ENCODE measurements at regions not wholly inside any gene's neighbourhood (a gene's known extent, or its start where the extent isn't known, plus 50 kb on each side); places are given as distances from the start of the nearest gene placed in this dataset.

DNA sequence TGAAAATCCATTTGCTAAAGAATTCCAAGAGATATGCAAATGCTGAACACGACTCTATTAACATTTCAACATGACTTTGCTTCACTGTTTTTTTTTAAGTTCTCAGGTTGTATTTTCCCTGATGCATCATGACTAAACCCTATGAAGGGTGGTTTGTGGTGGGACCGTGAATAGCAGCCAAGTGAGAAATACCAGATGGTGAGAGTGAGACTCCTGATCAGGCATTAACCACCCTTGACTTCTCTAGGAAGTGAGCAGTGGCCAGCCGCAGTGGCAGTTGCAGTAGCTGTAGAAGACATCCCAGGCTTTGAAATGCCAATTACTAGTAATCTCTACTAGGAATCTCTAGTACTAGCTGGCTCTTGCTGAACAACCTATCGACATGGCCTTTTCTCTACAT lies 383.4 kb downstream of the FAM133A start:
- no peak overlapping the region for H2BK15ac ChIP-seq (ENCODE audit: low read length)
- H2BK5ac ChIP-seq (ENCODE audit: low read length): no peak overlapping the region
- no peak overlapping the region for H3K14ac ChIP-seq (ENCODE audit: low read length)
- H3K4ac ChIP-seq (ENCODE audit: low read length): no peak overlapping the region
- no peak overlapping the region for H2BK12ac ChIP-seq (ENCODE audit: low read length)
- no peak overlapping the region for H2BK120ac ChIP-seq (ENCODE audit: low read depth, low read length)
- no peak overlapping the region for H4K8ac ChIP-seq (ENCODE audit: low read depth, low read length)
- no peaks in the 10 kb centered on the region for H3K4me1 ChIP-seq (ENCODE audit: control insufficient read depth in 2 of 2, insufficient read depth in 1 of 2, low read depth in 1 of 2, low read length in 2 of 2)
- no peak overlapping the region for H3K27ac ChIP-seq (replicated peaks; ENCODE audit: low read length)
- H4K91ac ChIP-seq (ENCODE audit: low read depth, low read length, poor library complexity): no peak overlapping the region
- H3K9ac ChIP-seq (ENCODE audit: low read depth, low read length, poor library complexity): no peak overlapping the region
- no peaks in the 10 kb centered on the region for H3K79me1 ChIP-seq (ENCODE audit: low read depth, low read length)
- no peaks in the 10 kb centered on the region for H3K27me3 ChIP-seq (ENCODE audit: control insufficient read depth in 3 of 3, insufficient read depth in 3 of 3, low read depth in 1 of 3, low read length in 3 of 3)
- no peak overlapping the region for H3K23ac ChIP-seq (ENCODE audit: low read depth, low read length, poor library complexity)
- no peak overlapping the region for H2AFZ ChIP-seq (ENCODE audit: low read length)
- no CpG with 5 or more reads among the region's 4 CpGs for WGBS, 2 donors (ENCODE audit: extremely low coverage in 2 of 2, insufficient read length in 2 of 2, insufficient replicate concordance in 1 of 2)
- no peaks in the 10 kb centered on the region for H3K36me3 ChIP-seq (replicated peaks in 1 of 2; ENCODE audit: control insufficient read depth in 2 of 2, insufficient read depth in 2 of 2, low read length in 2 of 2)
- no peak overlapping the region for H3K4me2 ChIP-seq (ENCODE audit: insufficient read depth, low read length, poor library complexity, severe bottlenecking)
- no peaks in the 10 kb centered on the region for H3K9me3 ChIP-seq (replicated peaks in 1 of 2; ENCODE audit: control insufficient read depth in 2 of 2, insufficient read depth in 1 of 2, low read depth in 1 of 2, low read length in 2 of 2)
- no peak overlapping the region for H3K18ac ChIP-seq (ENCODE audit: low read length)
- no peak overlapping the region for H3K4me3 ChIP-seq (ENCODE audit: low read length in 2 of 2)
- no peak overlapping the region for H2AK5ac ChIP-seq (ENCODE audit: low read depth, low read length)
- DNase-seq (ENCODE audit: low spot score): no peak

DNA sequence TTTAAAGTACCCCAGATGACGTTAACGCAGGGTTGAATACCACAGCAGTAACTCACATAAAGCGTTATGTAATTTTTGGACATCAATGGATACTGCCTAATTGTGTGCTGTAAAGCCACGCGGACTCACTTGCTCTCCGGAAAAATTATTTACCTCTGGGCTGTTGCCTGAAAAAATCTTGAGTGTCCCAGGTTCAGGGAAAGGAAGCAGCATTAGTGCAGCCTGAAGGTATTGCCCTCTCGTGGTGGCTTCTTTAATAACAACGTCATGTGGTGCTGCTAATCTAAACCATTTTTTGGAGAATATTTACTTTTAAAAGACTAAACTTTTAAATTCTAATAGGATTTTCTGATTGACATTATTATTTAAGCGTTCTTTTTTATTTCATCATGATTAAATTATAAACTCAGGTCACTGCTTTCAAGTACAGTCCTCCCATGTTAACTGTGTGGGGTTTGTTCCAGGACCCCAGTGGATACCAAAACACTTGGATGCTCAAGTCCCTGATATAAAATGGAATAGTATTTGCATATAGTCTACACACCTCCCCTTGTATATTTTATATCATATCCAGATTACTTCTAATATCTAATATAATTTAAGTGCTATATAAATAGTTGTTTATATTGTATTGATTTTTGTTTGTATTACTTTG lies 384.8 kb downstream of the FAM133A start:
- H2BK120ac ChIP-seq (ENCODE audit: low read depth, low read length): no peak overlapping the region
- H3K27me3 ChIP-seq (ENCODE audit: control insufficient read depth in 3 of 3, insufficient read depth in 3 of 3, low read depth in 1 of 3, low read length in 3 of 3): no peaks in the 10 kb centered on the region
- no peak overlapping the region for H3K4me2 ChIP-seq (ENCODE audit: insufficient read depth, low read length, poor library complexity, severe bottlenecking)
- H3K27ac ChIP-seq (replicated peaks; ENCODE audit: low read length): no peak overlapping the region
- no peak overlapping the region for H2AFZ ChIP-seq (ENCODE audit: low read length)
- no peak overlapping the region for H3K9ac ChIP-seq (ENCODE audit: low read depth, low read length, poor library complexity)
- H3K4me3 ChIP-seq (ENCODE audit: low read length in 2 of 2): no peak overlapping the region
- H2AK5ac ChIP-seq (ENCODE audit: low read depth, low read length): no peak overlapping the region
- H2BK12ac ChIP-seq (ENCODE audit: low read length): no peak overlapping the region
- H3K36me3 ChIP-seq (replicated peaks in 1 of 2; ENCODE audit: control insufficient read depth in 2 of 2, insufficient read depth in 2 of 2, low read length in 2 of 2): no peaks in the 10 kb centered on the region
- H3K79me1 ChIP-seq (ENCODE audit: low read depth, low read length): no peaks in the 10 kb centered on the region
- no peak overlapping the region for H2BK5ac ChIP-seq (ENCODE audit: low read length)
- H3K18ac ChIP-seq (ENCODE audit: low read length): no peak overlapping the region
- no peak overlapping the region for H2BK15ac ChIP-seq (ENCODE audit: low read length)
- no peaks in the 10 kb centered on the region for H3K4me1 ChIP-seq (ENCODE audit: control insufficient read depth in 2 of 2, insufficient read depth in 1 of 2, low read depth in 1 of 2, low read length in 2 of 2)
- no peak overlapping the region for H3K14ac ChIP-seq (ENCODE audit: low read length)
- no CpG with 5 or more reads among the region's 9 CpGs for WGBS, 2 donors (ENCODE audit: extremely low coverage in 2 of 2, insufficient read length in 2 of 2, insufficient replicate concordance in 1 of 2)
- no peak overlapping the region for H3K23ac ChIP-seq (ENCODE audit: low read depth, low read length, poor library complexity)
- no peak overlapping the region for H4K91ac ChIP-seq (ENCODE audit: low read depth, low read length, poor library complexity)
- H3K4ac ChIP-seq (ENCODE audit: low read length): no peak overlapping the region
- no peak overlapping the region for H4K8ac ChIP-seq (ENCODE audit: low read depth, low read length)
- H3K9me3 ChIP-seq (replicated peaks in 1 of 2; ENCODE audit: control insufficient read depth in 2 of 2, insufficient read depth in 1 of 2, low read depth in 1 of 2, low read length in 2 of 2): no peaks in the 10 kb centered on the region
- DNase-seq (ENCODE audit: low spot score): peak; percentile 1

DNA sequence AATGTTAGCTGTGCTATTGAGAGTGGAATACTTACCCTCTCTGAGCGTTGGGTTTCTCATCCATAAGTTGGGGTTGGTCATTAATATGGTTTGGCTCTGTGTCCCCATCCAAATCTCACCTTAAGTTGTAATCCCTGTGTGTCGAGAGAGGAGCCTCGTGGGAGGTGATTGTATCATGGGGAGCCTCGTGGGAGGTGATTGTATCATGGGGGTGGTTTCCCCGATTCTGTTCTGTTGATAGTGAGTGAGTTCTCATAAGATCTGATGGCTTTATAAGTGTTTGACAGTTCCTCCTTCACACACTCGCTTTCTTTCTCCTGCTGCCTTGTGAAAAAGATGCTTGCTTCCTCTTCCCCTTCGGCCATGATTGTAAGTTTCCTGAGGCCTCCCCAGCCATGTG lies 391.1 kb downstream of the FAM133A start:
- no peak overlapping the region for H3K4me3 ChIP-seq (ENCODE audit: low read length in 2 of 2)
- H3K4me2 ChIP-seq (ENCODE audit: insufficient read depth, low read length, poor library complexity, severe bottlenecking): no peak overlapping the region
- H3K79me1 ChIP-seq (ENCODE audit: low read depth, low read length): no peaks in the 10 kb centered on the region
- no peak overlapping the region for H2AK5ac ChIP-seq (ENCODE audit: low read depth, low read length)
- H3K4ac ChIP-seq (ENCODE audit: low read length): no peak overlapping the region
- no peaks in the 10 kb centered on the region for H3K27me3 ChIP-seq (ENCODE audit: control insufficient read depth in 3 of 3, insufficient read depth in 3 of 3, low read depth in 1 of 3, low read length in 3 of 3)
- H2BK15ac ChIP-seq (ENCODE audit: low read length): no peak overlapping the region
- H3K18ac ChIP-seq (ENCODE audit: low read length): no peak overlapping the region
- H2BK5ac ChIP-seq (ENCODE audit: low read length): no peak overlapping the region
- no peak overlapping the region for H3K9ac ChIP-seq (ENCODE audit: low read depth, low read length, poor library complexity)
- no peak overlapping the region for H3K14ac ChIP-seq (ENCODE audit: low read length)
- no peak overlapping the region for H2BK120ac ChIP-seq (ENCODE audit: low read depth, low read length)
- no peak overlapping the region for H2AFZ ChIP-seq (ENCODE audit: low read length)
- H3K4me1 ChIP-seq (ENCODE audit: control insufficient read depth in 2 of 2, insufficient read depth in 1 of 2, low read depth in 1 of 2, low read length in 2 of 2): no peaks in the 10 kb centered on the region
- no peak overlapping the region for H2BK12ac ChIP-seq (ENCODE audit: low read length)
- no peaks in the 10 kb centered on the region for H3K36me3 ChIP-seq (replicated peaks in 1 of 2; ENCODE audit: control insufficient read depth in 2 of 2, insufficient read depth in 2 of 2, low read length in 2 of 2)
- no peak for DNase-seq (ENCODE audit: low spot score)
- H4K8ac ChIP-seq (ENCODE audit: low read depth, low read length): no peak overlapping the region
- no CpG with 5 or more reads among the region's 7 CpGs for WGBS, 2 donors (ENCODE audit: extremely low coverage in 2 of 2, insufficient read length in 2 of 2, insufficient replicate concordance in 1 of 2)
- no peak overlapping the region for H3K23ac ChIP-seq (ENCODE audit: low read depth, low read length, poor library complexity)
- H4K91ac ChIP-seq (ENCODE audit: low read depth, low read length, poor library complexity): no peak overlapping the region
- no peak overlapping the region for H3K27ac ChIP-seq (replicated peaks; ENCODE audit: low read length)
- H3K9me3 ChIP-seq (replicated peaks in 1 of 2; ENCODE audit: control insufficient read depth in 2 of 2, insufficient read depth in 1 of 2, low read depth in 1 of 2, low read length in 2 of 2): no peaks in the 10 kb centered on the region

DNA sequence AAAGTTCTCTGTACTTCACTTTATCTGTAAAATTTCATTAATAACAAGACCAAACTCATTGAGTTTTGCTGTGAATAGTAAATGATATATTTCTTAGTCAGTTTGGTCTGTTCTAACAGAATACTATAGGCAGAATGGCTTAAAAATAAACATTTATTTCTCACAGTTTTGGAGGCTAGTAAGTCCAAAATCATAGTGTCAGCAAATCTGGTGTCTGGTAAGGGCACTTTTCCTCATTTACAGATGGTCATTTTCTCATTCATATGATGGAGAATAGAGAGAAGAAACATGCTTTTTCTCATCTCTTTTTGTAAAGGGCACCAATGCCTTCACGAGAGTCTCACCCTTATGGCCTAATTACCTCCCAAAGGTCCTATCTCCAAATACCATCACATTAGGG lies 415.1 kb downstream of the FAM133A start:
- H2BK5ac ChIP-seq (ENCODE audit: low read length): no peak overlapping the region
- no peaks in the 10 kb centered on the region for H3K36me3 ChIP-seq (replicated peaks in 1 of 2; ENCODE audit: control insufficient read depth in 2 of 2, insufficient read depth in 2 of 2, low read length in 2 of 2)
- no peaks in the 10 kb centered on the region for H3K79me1 ChIP-seq (ENCODE audit: low read depth, low read length)
- H2AFZ ChIP-seq (ENCODE audit: low read length): no peak overlapping the region
- H3K4me1 ChIP-seq (ENCODE audit: control insufficient read depth in 2 of 2, insufficient read depth in 1 of 2, low read depth in 1 of 2, low read length in 2 of 2): no peaks in the 10 kb centered on the region
- H2AK5ac ChIP-seq (ENCODE audit: low read depth, low read length): no peak overlapping the region
- H3K14ac ChIP-seq (ENCODE audit: low read length): no peak overlapping the region
- H3K9me3 ChIP-seq (replicated peaks in 1 of 2; ENCODE audit: control insufficient read depth in 2 of 2, insufficient read depth in 1 of 2, low read depth in 1 of 2, low read length in 2 of 2): no peaks in the 10 kb centered on the region
- no peak overlapping the region for H4K91ac ChIP-seq (ENCODE audit: low read depth, low read length, poor library complexity)
- no peak overlapping the region for H3K27ac ChIP-seq (replicated peaks; ENCODE audit: low read length)
- DNase-seq (ENCODE audit: low spot score): no peak
- no peak overlapping the region for H2BK12ac ChIP-seq (ENCODE audit: low read length)
- H2BK15ac ChIP-seq (ENCODE audit: low read length): no peak overlapping the region
- no peak overlapping the region for H3K9ac ChIP-seq (ENCODE audit: low read depth, low read length, poor library complexity)
- no peak overlapping the region for H3K23ac ChIP-seq (ENCODE audit: low read depth, low read length, poor library complexity)
- H3K27me3 ChIP-seq (ENCODE audit: control insufficient read depth in 3 of 3, insufficient read depth in 3 of 3, low read depth in 1 of 3, low read length in 3 of 3): no peaks in the 10 kb centered on the region
- WGBS, 2 donors (ENCODE audit: extremely low coverage in 2 of 2, insufficient read length in 2 of 2, insufficient replicate concordance in 1 of 2): no CpG with 5 or more reads among the region's 1 CpG
- no peak overlapping the region for H4K8ac ChIP-seq (ENCODE audit: low read depth, low read length)
- no peak overlapping the region for H3K4me3 ChIP-seq (ENCODE audit: low read length in 2 of 2)
- no peak overlapping the region for H3K4ac ChIP-seq (ENCODE audit: low read length)
- no peak overlapping the region for H3K18ac ChIP-seq (ENCODE audit: low read length)
- H2BK120ac ChIP-seq (ENCODE audit: low read depth, low read length): no peak overlapping the region
- no peak overlapping the region for H3K4me2 ChIP-seq (ENCODE audit: insufficient read depth, low read length, poor library complexity, severe bottlenecking)
